CD4-positive, CD25-positive, alpha-beta regulatory T cell (primary cell): ENCODE measurements at regions not wholly inside any gene's neighbourhood (a gene's known extent, or its start where the extent isn't known, plus 50 kb on each side); places are given as distances from the start of the nearest gene placed in this dataset.
"Not testable (repeated sequence)": the region's sequence is repeated elsewhere in the genome, so short reads cannot be mapped to it uniquely, and the experiment has no call there.

Experiments used
- ATAC-seq, 2 donors: fragments of 150-1000 bp; cut with Tn5 transposase; one replicate each; pipeline ENCODE4 v1.10.0; 2021; ENCODE audit warnings: low read depth in 2 of 2, moderate number of reproducible peaks in 2 of 2, moderate library complexity in 1 of 2
- DNase-seq, 3 donors: peaks; one replicate each; pipeline versions ENCODE4 v3.0.0 to v3.0.0-alpha.2; 2012 to 2022; ENCODE audit warnings: mixed read lengths in 1 of 3
- H3K27ac ChIP-seq: one replicate; pipeline ENCODE4 v1.7.0; 2013; ENCODE audit warnings: mild to moderate bottlenecking, low read length; ENCODE audit not compliant: insufficient read depth, poor library complexity, severe bottlenecking
- H3K27me3 ChIP-seq: one replicate; pipeline ENCODE4 v1.7.0; 2013; ENCODE audit warnings: low read length; ENCODE audit not compliant: control insufficient read depth, insufficient read depth
- H3K36me3 ChIP-seq: one replicate; pipeline ENCODE4 v1.7.0; 2013; ENCODE audit warnings: mild to moderate bottlenecking, low read length, moderate library complexity; ENCODE audit not compliant: control insufficient read depth, insufficient read depth
- H3K4me1 ChIP-seq: 2 replicates; pipeline ENCODE4 v1.7.0; 2013; ENCODE audit warnings: mild to moderate bottlenecking, low read length; ENCODE audit not compliant: insufficient read depth, control insufficient read depth, poor library complexity, severe bottlenecking
- H3K4me3 ChIP-seq: one replicate; pipeline ENCODE4 v1.7.0; 2013; ENCODE audit warnings: low read depth, mild to moderate bottlenecking, low read length, moderate library complexity
- H3K9me3 ChIP-seq, 2 experiments: 1 replicate in 1 of 2; 2 replicates in 1 of 2; pipeline ENCODE4 v1.7.0; 2013; ENCODE audit warnings: low read length in 2 of 2, mild to moderate bottlenecking in 1 of 2, moderate library complexity in 1 of 2; ENCODE audit not compliant: control insufficient read depth in 2 of 2
- H3K27ac Mint-ChIP-seq, 3 donors: one replicate each; pipeline ENCODE4 v1.8.0; 2020 to 2022; ENCODE audit warnings: mild to moderate bottlenecking in 3 of 3, mixed read lengths in 3 of 3, moderate library complexity in 2 of 3
- H3K27me3 Mint-ChIP-seq: one replicate; pipeline ENCODE4 v1.8.0; 2022; ENCODE audit warnings: mild to moderate bottlenecking, mixed read lengths
- H3K36me3 Mint-ChIP-seq: one replicate; pipeline ENCODE4 v1.8.0; 2020; ENCODE audit warnings: mixed read lengths
- H3K4me1 Mint-ChIP-seq, 4 donors: one replicate each; pipeline ENCODE4 v1.8.0; 2020 to 2022; ENCODE audit warnings: mixed read lengths in 4 of 4, mild to moderate bottlenecking in 1 of 4
- H3K4me3 Mint-ChIP-seq, 4 donors: one replicate each; pipeline ENCODE4 v1.8.0; 2020 to 2022; ENCODE audit warnings: mild to moderate bottlenecking in 4 of 4, mixed read lengths in 4 of 4, moderate library complexity in 3 of 4
- H3K9me3 Mint-ChIP-seq, 7 donors: one replicate each; pipeline ENCODE4 v1.8.0; 2020 to 2022; ENCODE audit warnings: mixed read lengths in 7 of 7, mild to moderate bottlenecking in 3 of 7, moderate library complexity in 2 of 7

- not testable (repeated sequence) for H3K27ac ChIP-seq, H3K4me1 ChIP-seq, H3K9me3 Mint-ChIP-seq, H3K9me3 ChIP-seq, H3K4me3 ChIP-seq, ATAC-seq, H3K4me3 Mint-ChIP-seq, DNase-seq, H3K27me3 ChIP-seq, H3K36me3 Mint-ChIP-seq, H3K27ac Mint-ChIP-seq, H3K4me1 Mint-ChIP-seq, H3K36me3 ChIP-seq
- H3K27me3 Mint-ChIP-seq = peaks cover 12% of the 10 kb centered on the region
These were observed 139.8 kb downstream of the OR13A1 start for GRCh38 chr10:45175520-45176118.

- no peak for DNase-seq
- no peaks in the 10 kb centered on the region for H3K36me3 Mint-ChIP-seq
- Histone ChIP-seq H3K4me1 (no peaks in the 10 kb centered on the region), H3K4me3 (no peak overlapping the region), H3K36me3 (no peaks in the 10 kb centered on the region), H3K27me3 (no peaks in the 10 kb centered on the region), H3K9me3 (no peaks in the 10 kb centered on the region), H3K27ac (no peak overlapping the region)
- no peaks in the 10 kb centered on the region for H3K4me1 Mint-ChIP-seq
- H3K27ac Mint-ChIP-seq = no peak overlapping the region
- H3K27me3 Mint-ChIP-seq = peaks cover 5% of the 10 kb centered on the region
- H3K4me3 Mint-ChIP-seq = no peak overlapping the region
- no peak for ATAC-seq
- H3K9me3 Mint-ChIP-seq = no peaks in the 10 kb centered on the region
These were observed 135.7 kb downstream of the OR13A1 start for GRCh38 chr10:45179691-45180090.

DNA sequence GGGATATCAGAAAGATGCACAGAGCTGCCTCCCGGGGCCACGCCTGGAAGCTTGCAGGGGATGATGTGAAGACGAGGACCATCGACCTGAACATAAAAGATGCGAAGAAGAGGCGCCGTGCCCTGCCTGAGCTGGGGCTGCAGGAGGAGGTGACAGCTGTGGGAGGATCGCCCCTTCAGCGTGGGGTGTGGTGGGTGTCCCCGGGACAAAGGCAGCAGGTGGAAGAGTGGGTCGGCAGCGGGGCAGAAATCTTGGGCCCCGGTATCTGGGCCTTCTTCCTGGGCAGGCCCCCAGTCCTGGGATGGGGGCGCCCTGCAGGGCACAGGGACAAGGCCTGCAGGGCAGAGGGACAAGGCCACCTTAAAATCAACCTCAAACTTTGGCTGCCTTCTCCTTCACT, 134.9 kb downstream of the OR13A1 start:
- H3K4me3 Mint-ChIP-seq = no peak overlapping the region
- H3K4me1 Mint-ChIP-seq = no peaks in the 10 kb centered on the region
- H3K4me3 ChIP-seq = no peak overlapping the region
- H3K36me3 ChIP-seq = no peaks in the 10 kb centered on the region
- no peaks in the 10 kb centered on the region for H3K27me3 ChIP-seq
- H3K36me3 Mint-ChIP-seq = no peaks in the 10 kb centered on the region
- no peaks in the 10 kb centered on the region for H3K9me3 ChIP-seq
- H3K9me3 Mint-ChIP-seq = no peaks in the 10 kb centered on the region
- H3K27me3 Mint-ChIP-seq = peaks cover 5% of the 10 kb centered on the region
- H3K27ac ChIP-seq = no peak overlapping the region
- no peak overlapping the region for H3K27ac Mint-ChIP-seq
- H3K4me1 ChIP-seq = no peaks in the 10 kb centered on the region
- ATAC-seq (no peak), DNase-seq (no peak)

DNA sequence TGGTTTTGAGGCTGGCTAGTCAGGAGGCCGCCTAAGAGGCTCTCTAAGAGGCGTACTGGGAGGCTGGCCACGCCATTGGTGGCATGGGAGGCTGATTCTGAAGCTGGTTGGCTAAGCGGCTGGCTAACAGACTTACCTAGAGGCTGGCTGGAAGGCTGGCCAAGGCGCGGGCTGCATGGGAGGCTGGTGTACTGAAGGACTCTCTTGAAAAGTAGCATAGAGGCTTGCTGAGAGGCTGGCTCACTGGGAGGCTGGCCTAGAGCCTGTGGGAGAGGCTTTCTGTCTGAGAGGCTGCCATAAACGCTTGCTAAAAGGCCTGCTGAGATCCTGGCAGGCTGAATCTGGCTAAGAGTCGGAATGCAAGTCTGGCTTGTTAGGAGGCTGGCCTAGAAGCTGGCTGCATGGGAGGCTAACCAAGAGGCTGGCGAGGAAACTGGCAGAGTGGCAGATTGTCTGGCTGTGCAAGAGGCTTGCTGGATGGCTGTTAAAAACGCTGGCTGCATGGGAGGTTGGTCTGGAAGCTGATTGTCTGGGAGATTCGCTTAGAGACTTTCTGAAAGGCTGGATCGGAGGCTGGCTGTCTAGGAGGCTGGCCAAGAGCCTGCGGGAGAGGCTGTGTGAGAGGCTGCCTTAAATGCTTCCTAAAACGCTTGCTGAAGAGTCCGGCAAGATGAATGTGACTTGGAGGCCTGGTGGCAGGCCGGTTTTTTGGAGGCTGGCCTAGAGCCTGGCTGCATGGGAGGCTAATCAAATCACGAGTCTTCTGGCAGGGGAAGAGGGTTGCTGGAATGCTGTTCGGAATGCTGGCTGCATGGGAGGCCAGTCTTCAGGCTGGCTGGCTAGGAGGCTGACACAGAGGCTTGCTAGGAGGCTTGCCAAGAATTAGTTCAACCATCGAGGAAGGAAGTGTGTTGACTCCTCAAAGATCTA, 134.2 kb downstream of the OR13A1 start:
- H3K27ac Mint-ChIP-seq = no peak overlapping the region

DNA sequence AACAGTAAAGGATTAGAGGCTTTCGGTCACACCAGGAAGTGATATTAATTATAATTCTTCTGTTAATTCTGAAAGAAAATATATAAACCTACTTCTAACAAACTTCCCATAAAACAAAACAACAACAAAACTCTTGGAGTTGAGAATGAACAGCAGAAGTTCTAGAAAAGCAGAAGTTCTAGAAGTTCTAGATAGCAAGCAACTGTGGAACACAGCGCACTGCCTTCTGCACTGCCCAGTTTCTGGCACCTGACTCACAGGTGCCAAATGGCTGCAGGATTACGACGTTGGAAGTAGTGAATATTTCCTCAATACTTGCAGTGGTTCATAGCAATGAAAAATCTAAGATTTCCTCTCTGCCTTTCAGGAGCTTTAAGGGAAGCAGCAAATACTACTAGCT, 132.2 kb downstream of the OR13A1 start:
- H3K27me3 Mint-ChIP-seq = peaks cover 5% of the 10 kb centered on the region
- Histone ChIP-seq H3K27me3 (no peaks in the 10 kb centered on the region), H3K9me3 (no peaks in the 10 kb centered on the region), H3K4me1 (no peaks in the 10 kb centered on the region), H3K36me3 (no peaks in the 10 kb centered on the region), H3K4me3 (no peak overlapping the region), H3K27ac (no peak overlapping the region)
- no peak overlapping the region for H3K27ac Mint-ChIP-seq
- DNase-seq = no peak
- no peak for ATAC-seq
- H3K4me1 Mint-ChIP-seq = no peaks in the 10 kb centered on the region
- no peaks in the 10 kb centered on the region for H3K9me3 Mint-ChIP-seq
- no peak overlapping the region for H3K4me3 Mint-ChIP-seq
- H3K36me3 Mint-ChIP-seq = no peaks in the 10 kb centered on the region

More for the DNA sequence above, 134.2 kb downstream of the OR13A1 start:
- Histone ChIP-seq H3K27me3 (no peaks in the 10 kb centered on the region), H3K4me3 (no peak overlapping the region), H3K9me3 (no peaks in the 10 kb centered on the region), H3K27ac (no peak overlapping the region), H3K4me1 (no peaks in the 10 kb centered on the region), H3K36me3 (no peaks in the 10 kb centered on the region)
- no peaks in the 10 kb centered on the region for H3K4me1 Mint-ChIP-seq
- peaks cover 5% of the 10 kb centered on the region for H3K27me3 Mint-ChIP-seq
- ATAC-seq (no peak), DNase-seq (no peak)
- no peaks in the 10 kb centered on the region for H3K9me3 Mint-ChIP-seq
- H3K36me3 Mint-ChIP-seq = no peaks in the 10 kb centered on the region
- no peak overlapping the region for H3K4me3 Mint-ChIP-seq

GRCh38 chr10:45197816-45198485, 117.5 kb downstream of the OR13A1 start:
- no peaks in the 10 kb centered on the region for H3K9me3 ChIP-seq
- no peaks in the 10 kb centered on the region for H3K9me3 Mint-ChIP-seq
- H3K36me3 ChIP-seq = no peaks in the 10 kb centered on the region
- H3K36me3 Mint-ChIP-seq = no peaks in the 10 kb centered on the region
- H3K4me1 Mint-ChIP-seq = no peaks in the 10 kb centered on the region
- no peak for ATAC-seq
- peaks cover 5% of the 10 kb centered on the region for H3K27me3 Mint-ChIP-seq
- H3K27me3 ChIP-seq = no peaks in the 10 kb centered on the region
- DNase-seq = no peak
- H3K27ac ChIP-seq = no peak overlapping the region
- no peak overlapping the region for H3K4me3 Mint-ChIP-seq
- H3K4me1 ChIP-seq = no peaks in the 10 kb centered on the region
- H3K27ac Mint-ChIP-seq = no peak overlapping the region
- no peak overlapping the region for H3K4me3 ChIP-seq

DNA sequence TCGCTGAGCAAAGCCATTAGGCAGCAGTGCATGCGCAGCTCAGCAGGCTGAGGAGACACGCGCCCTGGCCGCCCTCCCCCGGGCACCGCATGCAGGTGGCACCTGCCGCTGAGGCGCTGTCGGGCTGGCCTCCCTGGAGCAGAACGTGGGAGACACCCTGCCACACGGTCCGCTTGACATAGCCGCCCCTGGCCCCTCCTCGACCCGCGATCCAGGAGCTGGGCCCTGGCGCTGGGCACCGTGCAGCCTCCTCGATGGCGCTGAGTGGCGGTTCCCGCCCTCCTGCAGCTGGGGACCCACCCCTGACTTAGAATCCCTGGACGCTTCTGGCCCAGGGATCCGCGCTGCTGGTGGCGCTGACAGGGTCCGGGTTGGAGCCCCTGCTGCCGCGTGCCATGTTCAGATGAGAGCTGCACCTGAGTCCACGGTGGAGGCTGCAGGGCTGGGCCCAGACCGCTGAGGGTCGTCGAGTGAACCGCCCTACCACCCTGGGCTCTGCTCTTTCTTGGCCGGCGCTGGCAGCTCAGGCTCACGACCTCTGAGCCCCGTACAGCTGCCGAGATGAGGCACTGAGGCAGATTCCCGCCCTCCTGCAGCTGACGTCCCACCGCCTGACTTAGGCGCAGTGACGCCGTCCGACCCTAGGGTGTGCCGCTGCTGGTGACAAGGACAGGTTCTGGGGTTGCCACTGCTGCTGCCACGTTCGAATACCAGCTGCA, 116.8 kb downstream of the OR13A1 start:
- DNase-seq (no peak), ATAC-seq (no peak)
- no peak overlapping the region for H3K27ac ChIP-seq
- no peaks in the 10 kb centered on the region for H3K27me3 ChIP-seq
- no peak overlapping the region for H3K4me3 ChIP-seq
- no peak overlapping the region for H3K27ac Mint-ChIP-seq
- no peak overlapping the region for H3K4me3 Mint-ChIP-seq
- no peaks in the 10 kb centered on the region for H3K4me1 ChIP-seq
- no peaks in the 10 kb centered on the region for H3K36me3 ChIP-seq
- peaks cover 5% of the 10 kb centered on the region for H3K27me3 Mint-ChIP-seq
- no peaks in the 10 kb centered on the region for H3K4me1 Mint-ChIP-seq
- no peaks in the 10 kb centered on the region for H3K9me3 ChIP-seq
- H3K9me3 Mint-ChIP-seq = no peaks in the 10 kb centered on the region
- H3K36me3 Mint-ChIP-seq = no peaks in the 10 kb centered on the region
